ENCODE measurements at regions not wholly inside any gene's neighbourhood (a gene's known extent, or its start where the extent isn't known, plus 50 kb on each side); places are given as distances from the start of the nearest gene placed in this dataset.

DNA sequence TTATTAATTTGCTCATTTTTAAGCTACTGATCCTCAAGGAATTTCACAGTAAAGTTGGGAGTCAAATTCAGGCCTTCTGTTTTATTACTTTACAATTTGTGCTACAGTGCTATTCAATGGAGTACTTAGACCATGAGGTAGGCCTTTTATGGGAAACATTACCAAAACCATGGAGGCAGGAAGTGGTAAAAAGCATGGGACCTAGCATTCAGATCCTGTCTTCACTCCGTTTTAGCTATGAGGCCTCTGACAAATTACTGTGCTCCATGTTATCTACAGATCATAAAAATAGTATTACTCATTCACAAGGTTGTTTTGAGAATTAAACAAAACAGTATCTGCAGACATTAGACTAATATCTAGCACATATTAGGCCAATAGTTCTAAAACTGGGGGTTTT is 140.6 kb upstream of the SLITRK3 start:
- Histone ChIP-seq H3K27ac (ENCODE audit: low read length) (no peak overlapping the region), H3K27me3 (replicated peaks; ENCODE audit: insufficient read depth, low read length) (no peaks in the 10 kb centered on the region), H3K9ac (ENCODE audit: low read length) (no peak overlapping the region), H3K4me1 (ENCODE audit: low read length) (no peaks in the 10 kb centered on the region), H3F3A (ENCODE audit: insufficient read depth, low read length) (no peaks in the 10 kb centered on the region), H3K9me2 (replicated peaks; ENCODE audit: insufficient read depth, low read length) (no peaks in the 10 kb centered on the region), H2AFZ (ENCODE audit: low read length) (no peak overlapping the region), H4K20me1 (ENCODE audit: insufficient read depth, low read length) (no peaks in the 10 kb centered on the region), H3K4me2 (ENCODE audit: low read depth, low read length) (no peak overlapping the region), H3K9me3 (replicated peaks; ENCODE audit: insufficient read depth, low read length) (no peaks in the 10 kb centered on the region), H3K36me3 (replicated peaks; ENCODE audit: insufficient read depth, low read length) (no peaks in the 10 kb centered on the region), H3K79me2 (ENCODE audit: low read length) (no peaks in the 10 kb centered on the region), H3K4me3 (ENCODE audit: low read length) (no peak overlapping the region)
- TF ChIP-seq, protein P1, sequence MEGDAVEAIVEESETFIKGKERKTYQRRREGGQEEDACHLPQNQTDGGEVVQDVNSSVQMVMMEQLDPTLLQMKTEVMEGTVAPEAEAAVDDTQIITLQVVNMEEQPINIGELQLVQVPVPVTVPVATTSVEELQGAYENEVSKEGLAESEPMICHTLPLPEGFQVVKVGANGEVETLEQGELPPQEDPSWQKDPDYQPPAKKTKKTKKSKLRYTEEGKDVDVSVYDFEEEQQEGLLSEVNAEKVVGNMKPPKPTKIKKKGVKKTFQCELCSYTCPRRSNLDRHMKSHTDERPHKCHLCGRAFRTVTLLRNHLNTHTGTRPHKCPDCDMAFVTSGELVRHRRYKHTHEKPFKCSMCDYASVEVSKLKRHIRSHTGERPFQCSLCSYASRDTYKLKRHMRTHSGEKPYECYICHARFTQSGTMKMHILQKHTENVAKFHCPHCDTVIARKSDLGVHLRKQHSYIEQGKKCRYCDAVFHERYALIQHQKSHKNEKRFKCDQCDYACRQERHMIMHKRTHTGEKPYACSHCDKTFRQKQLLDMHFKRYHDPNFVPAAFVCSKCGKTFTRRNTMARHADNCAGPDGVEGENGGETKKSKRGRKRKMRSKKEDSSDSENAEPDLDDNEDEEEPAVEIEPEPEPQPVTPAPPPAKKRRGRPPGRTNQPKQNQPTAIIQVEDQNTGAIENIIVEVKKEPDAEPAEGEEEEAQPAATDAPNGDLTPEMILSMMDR (IDR thresholded peaks at IDR 0.05; ENCODE audit: low read length) = no peak
- TF ChIP-seq EZH2phosphoT487 (IDR thresholded peaks at IDR 0.05; ENCODE audit: low read length) (no peak), EZH2 (optimal IDR thresholded peaks at IDR 0.05; ENCODE audit: low read depth, low read length) (no peak)
- DNase-seq = no peak

Measured in MM.1S (cell line).